ENCODE measurements at regions not wholly inside any gene's neighbourhood (a gene's known extent, or its start where the extent isn't known, plus 50 kb on each side); places are given as distances from the start of the nearest gene placed in this dataset.

GRCh38 chr1:185646202-185646683, 87.9 kb upstream of the HMCN1 start (continued):
- 0 out of 2 replicates have a peak, but pooled peaks have one; percentile 54 for TF ChIP-seq KLF11 (CRISPR knock-in tag; IDR thresholded peaks at IDR 0.05)
- TF ChIP-seq TOE1 (CRISPR knock-in tag; IDR thresholded peaks at IDR 0.05), result no peak
- peak; percentile 81 for TF ChIP-seq RXRB (CRISPR knock-in tag; IDR thresholded peaks at IDR 0.05; ENCODE audit: borderline replicate concordance)
- no peak for TF ChIP-seq NCOA5 (CRISPR knock-in tag; IDR thresholded peaks at IDR 0.05)
- no peak for TF ChIP-seq U2AF2 (IDR thresholded peaks at IDR 0.05; ENCODE audit: low read depth, low read length)
- TF ChIP-seq MED13 (CRISPR knock-in tag; IDR thresholded peaks at IDR 0.05), result no peak
- peak; percentile 81; the same call in 1 of the 2 replicates for TF ChIP-seq KAT7 (CRISPR knock-in tag; IDR thresholded peaks at IDR 0.05; ENCODE audit: borderline replicate concordance)
- peak; percentile 70; the same call in 1 of the 2 replicates for TF ChIP-seq ZNF792 (CRISPR knock-in tag; IDR thresholded peaks at IDR 0.05)
- no peak for TF ChIP-seq ZNF7 (CRISPR knock-in tag; IDR thresholded peaks at IDR 0.05)
- TF ChIP-seq MXI1 (IDR thresholded peaks at IDR 0.05; ENCODE audit: borderline replicate concordance, low read depth, low read length), result no peak
- no peak for TF ChIP-seq TBL1XR1 (IDR thresholded peaks at IDR 0.05; ENCODE audit: borderline replicate concordance, low read length, partially characterized antibody)
- TF ChIP-seq MAFG (CRISPR knock-in tag; IDR thresholded peaks at IDR 0.05), result no peak
- peak; percentile 98 for TF ChIP-seq AHDC1 (CRISPR knock-in tag; IDR thresholded peaks at IDR 0.05; ENCODE audit: borderline replicate concordance)
- TF ChIP-seq ZBED4 (CRISPR knock-in tag; IDR thresholded peaks at IDR 0.05; ENCODE audit: borderline replicate concordance), result no peak
- TF ChIP-seq RNF2 (conservative IDR thresholded peaks at IDR 0.05; ENCODE audit: low read depth), result no peak
- no peak for TF ChIP-seq ZFY (CRISPR knock-in tag; IDR thresholded peaks at IDR 0.05)
- TF ChIP-seq ZNF589 (CRISPR knock-in tag; conservative IDR thresholded peaks at IDR 0.05), result no peak
- peak; percentile 61; the same call in 1 of the 2 replicates for TF ChIP-seq ZNF414 (CRISPR knock-in tag; IDR thresholded peaks at IDR 0.05)
- no peak for TF ChIP-seq FOXA1 (IDR thresholded peaks at IDR 0.05)
- TF ChIP-seq FOXA1 (CRISPR knock-in tag; IDR thresholded peaks at IDR 0.05), result peak; percentile 88
- TF ChIP-seq MBD4 (IDR thresholded peaks at IDR 0.05; ENCODE audit: borderline replicate concordance, low read length), result 0 out of 2 replicates have a peak, but pooled peaks have one; percentile 70
